GM11168 (cell line): ENCODE measurements at regions not wholly inside any gene's neighbourhood (a gene's known extent, or its start where the extent isn't known, plus 50 kb on each side); places are given as distances from the start of the nearest gene placed in this dataset.
"Not testable (repeated sequence)": the region's sequence is repeated elsewhere in the genome, so short reads cannot be mapped to it uniquely, and the experiment has no call there.

Experiments used
- in situ Hi-C: fragments of 300-500 bp; cut with MboI; formaldehyde crosslinking; loops from one replicate; pipeline ENCODE4 v1.12.0; 2022; ENCODE audit warnings: low sequenced_read_pairs; ENCODE audit not compliant: unreplicated experiment

GRCh38 chr12:124070394-124071074, 97.5 kb downstream of the ZNF664 start:
- in situ Hi-C loops, result not testable (repeated sequence)

GRCh38 chr12:124071075-124071443, 98.0 kb downstream of the ZNF664 start:
- in situ Hi-C loops, result no loop called here

- in situ Hi-C loops, result no loop called here
Measured at GRCh38 chr12:124073356-124074035, 100.5 kb downstream of the ZNF664 start.

- in situ Hi-C loops, result no loop called here
Measured at GRCh38 chr12:124075841-124076240, 102.8 kb downstream of the ZNF664 start.

- in situ Hi-C loops, result no loop called here
Measured at GRCh38 chr12:124077701-124078100, 104.7 kb downstream of the ZNF664 start.

- in situ Hi-C loops, result no loop called here
Measured at GRCh38 chr12:124078800-124079199, 105.8 kb downstream of the ZNF664 start.

GRCh38 chr12:124080649-124081048, 107.6 kb downstream of the ZNF664 start:
- in situ Hi-C loops, result no loop called here

GRCh38 chr12:124082012-124082411, 109.0 kb downstream of the ZNF664 start:
- in situ Hi-C loops, result no loop called here

- in situ Hi-C loops, result no loop called here
Measured at GRCh38 chr12:124082687-124083086, 109.7 kb downstream of the ZNF664 start.

- in situ Hi-C loops, result no loop called here
Measured at GRCh38 chr12:124083708-124084107, 110.7 kb downstream of the ZNF664 start.

GRCh38 chr12:124085419-124086296, 112.6 kb downstream of the ZNF664 start:
- in situ Hi-C loops, result no loop called here

GRCh38 chr12:124086299-124086898, 113.4 kb downstream of the ZNF664 start:
- in situ Hi-C loops, result no loop called here

GRCh38 chr12:124087266-124088051, 114.4 kb downstream of the ZNF664 start:
- in situ Hi-C loops, result no loop called here

GRCh38 chr12:124088217-124088907, 115.3 kb downstream of the ZNF664 start:
- in situ Hi-C loops, result no loop called here

GRCh38 chr12:124089181-124089914, 116.3 kb downstream of the ZNF664 start:
- in situ Hi-C loops, result not testable (repeated sequence)

- in situ Hi-C loops, result no loop called here
Measured at GRCh38 chr12:124091835-124092234, 118.8 kb downstream of the ZNF664 start.

- in situ Hi-C loops, result not testable (repeated sequence)
Measured at GRCh38 chr12:124092532-124092931, 119.5 kb downstream of the ZNF664 start.

- in situ Hi-C loops, result no loop called here
Measured at GRCh38 chr12:124093297-124093696, 120.3 kb downstream of the ZNF664 start.

- in situ Hi-C loops, result no loop called here
Measured at GRCh38 chr12:124094188-124094587, 121.2 kb downstream of the ZNF664 start.
